Neural cell (in vitro differentiated cells): ENCODE measurements at regions not wholly inside any gene's neighbourhood (a gene's known extent, or its start where the extent isn't known, plus 50 kb on each side); places are given as distances from the start of the nearest gene placed in this dataset.

Source experiments
- EP300 ChIP-seq: fragments of 450-650 bp; conservative IDR thresholded peaks from 2 replicates; pipeline ENCODE4 v1.6.1; 2014; ENCODE audit warnings: antibody characterized with exemption, mild to moderate bottlenecking, moderate library complexity; ENCODE audit not compliant: poor library complexity, severe bottlenecking
- EZH2 ChIP-seq: fragments of 200-600, 300-800 bp; shearing (Covaris generic), sonication (generic); IDR thresholded peaks from 2 replicates; pipeline ENCODE4 v1.6.1; 2014; ENCODE audit warnings: antibody characterized with exemption, low read length, borderline replicate concordance, mild to moderate bottlenecking; ENCODE audit not compliant: insufficient read depth, poor library complexity, severe bottlenecking
- POLR2AphosphoS5 ChIP-seq: IDR thresholded peaks from 2 replicates; pipeline ENCODE4 v1.6.1; 2012
- TF ChIP-seq, protein P1 (sequence below): fragments of 450-650 bp; IDR thresholded peaks from 2 replicates; pipeline ENCODE4 v1.5.1; 2014; ENCODE audit warnings: antibody characterized with exemption, mild to moderate bottlenecking, moderate library complexity; ENCODE audit not compliant: poor library complexity, severe bottlenecking

DNA sequence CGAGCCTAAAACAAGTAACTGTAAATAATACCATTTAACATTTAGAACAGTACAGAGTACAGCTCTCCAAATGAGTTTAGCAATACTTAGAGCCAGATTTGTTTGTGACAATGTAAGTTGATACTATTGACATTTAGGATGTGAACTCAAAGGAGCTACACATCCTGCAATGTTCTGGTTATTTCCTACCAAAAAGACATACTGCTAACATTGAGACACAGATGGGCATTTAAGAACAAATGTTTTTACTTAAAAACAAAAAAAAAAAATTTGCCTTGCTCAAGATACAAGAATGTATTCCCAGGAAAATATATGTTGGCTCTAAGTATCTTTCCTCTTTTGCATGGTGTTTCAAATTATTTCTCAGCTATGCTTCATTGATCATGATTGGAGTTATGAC, 1464.8 kb upstream of the PRMT6 start:
- TF ChIP-seq EP300: no peak
- no peak for TF ChIP-seq POLR2AphosphoS5
- TF ChIP-seq, protein P1, sequence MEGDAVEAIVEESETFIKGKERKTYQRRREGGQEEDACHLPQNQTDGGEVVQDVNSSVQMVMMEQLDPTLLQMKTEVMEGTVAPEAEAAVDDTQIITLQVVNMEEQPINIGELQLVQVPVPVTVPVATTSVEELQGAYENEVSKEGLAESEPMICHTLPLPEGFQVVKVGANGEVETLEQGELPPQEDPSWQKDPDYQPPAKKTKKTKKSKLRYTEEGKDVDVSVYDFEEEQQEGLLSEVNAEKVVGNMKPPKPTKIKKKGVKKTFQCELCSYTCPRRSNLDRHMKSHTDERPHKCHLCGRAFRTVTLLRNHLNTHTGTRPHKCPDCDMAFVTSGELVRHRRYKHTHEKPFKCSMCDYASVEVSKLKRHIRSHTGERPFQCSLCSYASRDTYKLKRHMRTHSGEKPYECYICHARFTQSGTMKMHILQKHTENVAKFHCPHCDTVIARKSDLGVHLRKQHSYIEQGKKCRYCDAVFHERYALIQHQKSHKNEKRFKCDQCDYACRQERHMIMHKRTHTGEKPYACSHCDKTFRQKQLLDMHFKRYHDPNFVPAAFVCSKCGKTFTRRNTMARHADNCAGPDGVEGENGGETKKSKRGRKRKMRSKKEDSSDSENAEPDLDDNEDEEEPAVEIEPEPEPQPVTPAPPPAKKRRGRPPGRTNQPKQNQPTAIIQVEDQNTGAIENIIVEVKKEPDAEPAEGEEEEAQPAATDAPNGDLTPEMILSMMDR: no peak
- no peak for TF ChIP-seq EZH2
